Esophagus muscularis mucosa (tissue), 4 donors: ENCODE measurements at regions not wholly inside any gene's neighbourhood (a gene's known extent, or its start where the extent isn't known, plus 50 kb on each side); places are given as distances from the start of the nearest gene placed in this dataset.

Experiments used
- DNase-seq: peaks from one replicate; pipeline ENCODE4 v3.0.0-alpha.2; 2017; ENCODE audit errors: extremely low spot score
- H3K27ac ChIP-seq, 4 donors: fragments of 200-600 bp; sonication (generic); replicated peaks in 1 of 4; 1 replicate in 3 of 4; 2 replicates in 1 of 4; pipeline ENCODE4 v1.5.1; 2016 to 2019; ENCODE audit warnings: mild to moderate bottlenecking in 1 of 4
- H3K27me3 ChIP-seq, 4 donors: fragments of 200-600 bp; sonication (generic); one replicate each; pipeline versions ENCODE4 v1.5.1 to v1.6.0; 2016 to 2019
- H3K36me3 ChIP-seq, 4 donors: fragments of 200-600 bp; sonication (generic); one replicate each; pipeline ENCODE4 v1.5.1; 2016 to 2019
- H3K4me1 ChIP-seq, 4 donors: fragments of 200-600 bp; sonication (generic); one replicate each; pipeline ENCODE4 v1.5.1; 2016 to 2019
- H3K4me3 ChIP-seq, 4 donors: fragments of 200-600 bp; sonication (generic); 1 replicate in 2 of 4; 2 replicates in 2 of 4; pipeline ENCODE4 v1.5.1; 2016 to 2019; ENCODE audit warnings: mild to moderate bottlenecking in 4 of 4, moderate library complexity in 1 of 4
- H3K9me3 ChIP-seq, 4 donors: fragments of 200-600 bp; sonication (generic); 1 replicate in 3 of 4; 2 replicates in 1 of 4; pipeline ENCODE4 v1.5.1; 2016 to 2019
- EP300 ChIP-seq: sonication (generic); formaldehyde crosslinking; IDR thresholded peaks from one replicate; pipeline ENCODE4 v1.6.1; 2017; ENCODE audit warnings: antibody characterized with exemption
- POLR2A ChIP-seq: fragments of 450-650 bp; IDR thresholded peaks from one replicate; pipeline ENCODE4 v1.6.1; 2017; ENCODE audit warnings: antibody characterized with exemption, moderate library complexity, mild to moderate bottlenecking, low read depth
- POLR2AphosphoS5 ChIP-seq, 2 donors: sonication (generic); formaldehyde crosslinking; IDR thresholded peaks; one replicate each; pipeline ENCODE4 v1.6.1; 2017; ENCODE audit warnings: antibody characterized with exemption in 2 of 2
- WGBS: methylation state at CpG from one replicate; pipeline ENCODE4 v1.1.5; 2018; 5-methylcytosine and 5-hydroxymethylcytosine counted together
- intact Hi-C: fragments of 100-400 bp; cut with DNase I; formaldehyde crosslinking; loops from one replicate; pipeline ENCODE4 v1.15.1; 2023
- TF ChIP-seq, protein P1 (sequence below), 3 experiments: fragments of 200-600 bp in 2 of 3; fragments of 450-650 bp in 1 of 3; sonication (generic) in 2 of 3; IDR thresholded peaks; one replicate each; pipeline ENCODE4 v1.5.1; 2017 to 2019; ENCODE audit warnings: antibody characterized with exemption in 3 of 3, mild to moderate bottlenecking in 2 of 3, moderate library complexity in 1 of 3

DNA sequence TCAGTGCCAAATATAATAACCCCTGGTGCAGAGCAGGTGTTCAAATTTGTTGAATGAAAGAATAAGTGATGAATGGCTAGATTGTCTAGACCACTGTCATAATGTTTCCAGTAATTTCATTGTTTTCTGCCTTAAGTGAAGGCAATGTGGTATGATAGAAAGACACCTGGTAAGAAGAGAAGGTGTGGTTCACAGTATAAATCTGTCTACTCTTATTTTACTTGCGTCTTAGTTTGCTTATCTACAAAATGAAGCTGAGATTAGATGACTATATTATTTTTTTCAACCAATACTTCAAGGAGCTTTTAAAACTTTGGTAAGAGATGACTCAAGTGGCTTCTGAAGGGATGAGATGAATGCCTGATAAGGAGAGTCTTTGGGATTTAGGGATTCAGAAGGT lies 788.4 kb downstream of the EPHA4 start:
- peaks cover 0 to 11% (median 10%) of the 10 kb centered on the region in 4 donors for H3K4me1 ChIP-seq
- no peak overlapping the region for H3K27ac ChIP-seq
- DNase-seq: no peak
- no peak for TF ChIP-seq POLR2A
- TF ChIP-seq, protein P1, sequence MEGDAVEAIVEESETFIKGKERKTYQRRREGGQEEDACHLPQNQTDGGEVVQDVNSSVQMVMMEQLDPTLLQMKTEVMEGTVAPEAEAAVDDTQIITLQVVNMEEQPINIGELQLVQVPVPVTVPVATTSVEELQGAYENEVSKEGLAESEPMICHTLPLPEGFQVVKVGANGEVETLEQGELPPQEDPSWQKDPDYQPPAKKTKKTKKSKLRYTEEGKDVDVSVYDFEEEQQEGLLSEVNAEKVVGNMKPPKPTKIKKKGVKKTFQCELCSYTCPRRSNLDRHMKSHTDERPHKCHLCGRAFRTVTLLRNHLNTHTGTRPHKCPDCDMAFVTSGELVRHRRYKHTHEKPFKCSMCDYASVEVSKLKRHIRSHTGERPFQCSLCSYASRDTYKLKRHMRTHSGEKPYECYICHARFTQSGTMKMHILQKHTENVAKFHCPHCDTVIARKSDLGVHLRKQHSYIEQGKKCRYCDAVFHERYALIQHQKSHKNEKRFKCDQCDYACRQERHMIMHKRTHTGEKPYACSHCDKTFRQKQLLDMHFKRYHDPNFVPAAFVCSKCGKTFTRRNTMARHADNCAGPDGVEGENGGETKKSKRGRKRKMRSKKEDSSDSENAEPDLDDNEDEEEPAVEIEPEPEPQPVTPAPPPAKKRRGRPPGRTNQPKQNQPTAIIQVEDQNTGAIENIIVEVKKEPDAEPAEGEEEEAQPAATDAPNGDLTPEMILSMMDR (IDR thresholded peaks at IDR 0.05): no peak
- H3K27me3 ChIP-seq: no peaks in the 10 kb centered on the region
- H3K4me3 ChIP-seq: no peak overlapping the region
- 90% methylated on average over 1 of the region's 1 CpG for WGBS
- intact Hi-C loops: no loop called here
- peaks cover 0 to 4% (median 0%) of the 10 kb centered on the region in 4 donors for H3K9me3 ChIP-seq
- no peaks in the 10 kb centered on the region for H3K36me3 ChIP-seq

DNA sequence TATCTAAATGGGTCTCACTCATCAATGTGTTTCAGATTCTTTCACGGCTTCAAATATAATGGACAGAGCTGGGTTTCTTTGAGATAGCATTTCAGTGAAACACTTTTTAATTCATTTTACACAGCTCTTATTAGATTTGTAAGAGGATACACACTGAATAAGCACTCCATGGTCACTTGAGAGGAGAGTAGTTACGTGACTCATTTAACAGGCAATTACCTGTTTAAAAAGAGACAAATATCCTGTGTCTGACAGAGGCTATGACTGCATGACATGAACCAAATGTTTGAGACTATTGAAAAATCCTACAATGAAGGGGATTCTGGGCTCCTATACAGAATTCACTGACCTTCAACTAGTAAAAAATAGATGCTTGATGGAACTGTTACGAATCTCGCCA lies 786.9 kb downstream of the EPHA4 start:
- WGBS: 90% methylated on average over 4 of the region's 4 CpGs
- peaks cover 0 to 13% (median 8%) of the 10 kb centered on the region in 4 donors for H3K4me1 ChIP-seq
- DNase-seq: no peak

DNA sequence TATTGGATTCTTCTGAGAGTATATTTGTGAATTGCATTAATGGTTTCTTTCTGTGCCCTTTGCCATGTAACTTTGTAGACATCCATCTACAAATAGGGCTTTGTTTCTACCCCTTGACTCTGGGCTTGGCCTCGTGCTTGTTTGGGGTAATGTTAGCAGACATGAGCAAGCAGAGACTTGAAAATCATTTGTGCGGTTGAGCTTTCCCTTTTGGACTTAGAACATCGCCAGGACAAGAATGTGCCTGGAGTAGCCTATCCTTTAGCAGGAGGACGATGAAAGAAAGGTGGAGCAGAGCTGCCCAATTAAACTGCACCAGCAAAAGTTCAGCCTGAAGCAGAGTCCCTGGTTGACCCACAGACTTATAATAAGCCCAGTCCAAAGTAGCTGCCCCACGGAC lies 785.9 kb downstream of the EPHA4 start:
- no peaks in the 10 kb centered on the region for H3K9me3 ChIP-seq
- H3K4me1 ChIP-seq: peaks cover 0 to 11% (median 5%) of the 10 kb centered on the region in 4 donors
- 83% methylated on average over 5 of the region's 5 CpGs for WGBS
- DNase-seq: no peak
- H3K4me3 ChIP-seq: no peak overlapping the region
- H3K27me3 ChIP-seq: no peaks in the 10 kb centered on the region
- TF ChIP-seq, protein P1 (IDR thresholded peaks at IDR 0.05): no peak
- no peak for TF ChIP-seq POLR2A
- no peak for TF ChIP-seq EP300
- TF ChIP-seq POLR2AphosphoS5 (IDR thresholded peaks at IDR 0.05): no peak
- no peak overlapping the region for H3K27ac ChIP-seq
- intact Hi-C loops: no loop called here
- H3K36me3 ChIP-seq: no peaks in the 10 kb centered on the region

More for the DNA sequence above, 786.9 kb downstream of the EPHA4 start:
- TF ChIP-seq, protein P1 (IDR thresholded peaks at IDR 0.05): no peak
- TF ChIP-seq EP300: no peak
- Histone ChIP-seq H3K36me3 (no peaks in the 10 kb centered on the region), H3K27me3 (no peaks in the 10 kb centered on the region), H3K27ac (no peak overlapping the region), H3K4me3 (no peak overlapping the region), H3K9me3 (no peaks in the 10 kb centered on the region)
- intact Hi-C loops: no loop called here

DNA sequence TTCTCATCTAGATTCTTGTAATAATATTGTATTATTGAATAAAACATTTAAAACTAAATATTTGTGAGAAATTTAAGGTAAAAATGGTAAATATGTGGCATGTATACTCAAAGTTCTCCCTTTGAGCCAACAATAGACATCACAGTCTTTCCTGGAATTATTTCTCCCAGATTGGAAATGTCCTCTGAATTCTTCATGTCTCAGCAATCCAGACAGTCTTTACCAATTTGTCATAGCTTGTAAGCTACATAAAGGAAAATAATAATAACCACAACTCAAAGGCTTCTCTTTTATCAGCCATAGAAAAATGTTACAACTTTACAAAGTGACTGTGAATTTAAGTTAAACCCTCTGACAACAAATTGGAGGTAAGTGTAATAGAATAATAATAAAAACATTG lies 784.9 kb downstream of the EPHA4 start:
- intact Hi-C loops: no loop called here
- TF ChIP-seq POLR2AphosphoS5 (IDR thresholded peaks at IDR 0.05) (no peak), POLR2A (no peak), EP300 (no peak)
- TF ChIP-seq, protein P1 (IDR thresholded peaks at IDR 0.05): no peak
- Histone ChIP-seq H3K27ac (no peak overlapping the region), H3K36me3 (no peaks in the 10 kb centered on the region), H3K27me3 (no peaks in the 10 kb centered on the region), H3K4me1 (peaks cover 0 to 11% (median 5%) of the 10 kb centered on the region in 4 donors), H3K4me3 (no peak overlapping the region), H3K9me3 (no peaks in the 10 kb centered on the region)
- DNase-seq: no peak

DNA sequence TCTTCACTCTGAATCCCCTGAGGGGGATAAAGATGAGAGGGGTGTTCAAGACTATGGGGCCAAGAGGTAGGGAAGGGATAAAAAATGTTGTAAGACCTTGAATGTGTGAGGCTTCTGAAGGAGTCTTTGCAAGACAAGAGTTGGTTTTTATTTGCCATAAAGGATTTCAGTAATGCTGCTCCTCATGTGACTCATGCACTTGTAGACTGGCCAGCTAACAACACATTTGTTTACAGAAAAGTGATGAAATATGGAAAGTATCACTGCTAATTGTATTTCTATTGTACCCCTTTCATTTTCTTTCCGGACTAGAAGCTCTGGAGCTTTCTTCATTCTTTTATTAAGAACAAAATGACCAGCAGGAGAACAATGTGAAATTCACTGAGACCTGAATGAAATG lies 782.1 kb downstream of the EPHA4 start:
- TF ChIP-seq POLR2AphosphoS5 (IDR thresholded peaks at IDR 0.05) (no peak), POLR2A (no peak), EP300 (no peak)
- TF ChIP-seq, protein P1 (IDR thresholded peaks at IDR 0.05): no peak
- WGBS: 32% methylated on average over 1 of the region's 1 CpG

More for the DNA sequence above, 782.1 kb downstream of the EPHA4 start:
- H3K27me3 ChIP-seq: no peaks in the 10 kb centered on the region
- intact Hi-C loops: no loop called here
- no peak for DNase-seq
- H3K36me3 ChIP-seq: no peaks in the 10 kb centered on the region
- H3K4me3 ChIP-seq: no peak overlapping the region
- no peaks in the 10 kb centered on the region for H3K9me3 ChIP-seq
- H3K4me1 ChIP-seq: peaks cover 0 to 11% (median 5%) of the 10 kb centered on the region in 4 donors
- no peak overlapping the region for H3K27ac ChIP-seq
